ENCODE measurements at regions not wholly inside any gene's neighbourhood (a gene's known extent, or its start where the extent isn't known, plus 50 kb on each side); places are given as distances from the start of the nearest gene placed in this dataset.
"Not testable (repeated sequence)": the region's sequence is repeated elsewhere in the genome, so short reads cannot be mapped to it uniquely, and the experiment has no call there.

GRCh38 chr11:49283911-49284310 is 75.5 kb upstream of the FOLH1 start:
- not testable (repeated sequence) for TF ChIP-seq CTCF (IDR thresholded peaks at IDR 0.05; ENCODE audit: poor library complexity); EZH2 (IDR thresholded peaks at IDR 0.05; ENCODE audit: borderline replicate concordance); EZH2phosphoT487 (IDR thresholded peaks at IDR 0.05; ENCODE audit: low read depth, severe bottlenecking, unreplicated experiment)
